ENCODE measurements at regions not wholly inside any gene's neighbourhood (a gene's known extent, or its start where the extent isn't known, plus 50 kb on each side); places are given as distances from the start of the nearest gene placed in this dataset.
"Not testable (repeated sequence)": the region's sequence is repeated elsewhere in the genome, so short reads cannot be mapped to it uniquely, and the experiment has no call there.

- H3K23ac ChIP-seq (ENCODE audit: insufficient read length); H3K14ac ChIP-seq (ENCODE audit: insufficient read length); CTCF ChIA-PET (ENCODE audit: partially characterized antibody); H3K18ac ChIP-seq (ENCODE audit: extremely low read depth, low read length); H4K8ac ChIP-seq (ENCODE audit: extremely low read depth, insufficient read depth, low read length); POLR2A ChIA-PET (ENCODE audit: partially characterized antibody); H4K20me1 ChIP-seq (replicated peaks in 1 of 2; ENCODE audit: control insufficient read depth in 1 of 2, insufficient read depth in 2 of 2, low read length in 2 of 2); H2AFZ ChIP-seq (ENCODE audit: low read length); H4K5ac ChIP-seq (ENCODE audit: insufficient read length, low read depth, low read length); H3K9me3 ChIP-seq (ENCODE audit: insufficient read depth in 2 of 2, low read depth in 1 of 2, low read length in 1 of 2); H2BK5ac ChIP-seq (ENCODE audit: low read depth, low read length); FAIRE-seq; H2BK12ac ChIP-seq (ENCODE audit: low read depth, low read length); H3K4ac ChIP-seq (replicated peaks; ENCODE audit: insufficient read length, low read depth, low read length); H3K23me2 ChIP-seq (ENCODE audit: low read depth, low read length); H3K9ac ChIP-seq (replicated peaks in 1 of 4; ENCODE audit: extremely low read depth in 1 of 4, low read depth in 3 of 4, low read length in 3 of 4); H2AK5ac ChIP-seq (ENCODE audit: low read depth, low read length); H3K79me1 ChIP-seq (ENCODE audit: low read depth, low read length); H4K91ac ChIP-seq (replicated peaks; ENCODE audit: insufficient read length, low read length); DNase-seq (ENCODE audit: low read depth in 1 of 2, low spot score in 2 of 2); H3K4me2 ChIP-seq (ENCODE audit: insufficient read depth in 1 of 2, low read depth in 2 of 2, low read length in 2 of 2); H2BK15ac ChIP-seq (ENCODE audit: low read length); H3K27me3 ChIP-seq (replicated peaks in 1 of 4; ENCODE audit: control insufficient read depth in 3 of 4, extremely low read depth in 1 of 4, insufficient read depth in 3 of 4, low read length in 3 of 4); H3K4me3 ChIP-seq (ENCODE audit: extremely low read depth in 1 of 4, insufficient read depth in 2 of 4, low read depth in 3 of 4, low read length in 4 of 4); H2BK20ac ChIP-seq (ENCODE audit: low read length); H2BK120ac ChIP-seq (replicated peaks; ENCODE audit: low read depth, low read length); H3K36me3 ChIP-seq (ENCODE audit: control insufficient read depth in 2 of 4, insufficient read depth in 4 of 4, low read length in 3 of 4); H3K4me1 ChIP-seq (replicated peaks in 1 of 4; ENCODE audit: control insufficient read depth in 3 of 4, insufficient read depth in 4 of 4, low read length in 3 of 4); H3K27ac ChIP-seq (ENCODE audit: low read depth, low read length); H3K56ac ChIP-seq (replicated peaks; ENCODE audit: insufficient read length, low read depth, low read length); H3K79me2 ChIP-seq (ENCODE audit: control insufficient read depth in 1 of 2, insufficient read depth in 2 of 2, low read length in 2 of 2): not testable (repeated sequence)
- WGBS, 2 experiments (ENCODE audit: extremely low coverage in 1 of 2, insufficient coverage in 1 of 2, insufficient read length in 1 of 2, insufficient replicate concordance in 2 of 2, low coverage in 1 of 2, low lambda C conversion rate in 2 of 2, missing lambda C conversion rate in 1 of 2) = 88% methylated on average over 1 of the region's 1 CpG; no CpG with 5 or more reads in 1 of the 2 experiments
Observed at GRCh38 chrX:92792080-92792479, 881.3 kb downstream of the NAP1L3 start.

GRCh38 chrX:92780075-92780474 lies 893.3 kb downstream of the NAP1L3 start:
- H2BK5ac ChIP-seq (ENCODE audit: low read depth, low read length); H3K4me2 ChIP-seq (ENCODE audit: insufficient read depth in 1 of 2, low read depth in 2 of 2, low read length in 2 of 2); H4K5ac ChIP-seq (ENCODE audit: insufficient read length, low read depth, low read length); H3K9ac ChIP-seq (replicated peaks in 1 of 4; ENCODE audit: extremely low read depth in 1 of 4, low read depth in 3 of 4, low read length in 3 of 4); H3K27me3 ChIP-seq (replicated peaks in 1 of 4; ENCODE audit: control insufficient read depth in 3 of 4, extremely low read depth in 1 of 4, insufficient read depth in 3 of 4, low read length in 3 of 4); POLR2A ChIA-PET (ENCODE audit: partially characterized antibody); H3K4ac ChIP-seq (replicated peaks; ENCODE audit: insufficient read length, low read depth, low read length); H3K79me1 ChIP-seq (ENCODE audit: low read depth, low read length); H2BK12ac ChIP-seq (ENCODE audit: low read depth, low read length); H3K56ac ChIP-seq (replicated peaks; ENCODE audit: insufficient read length, low read depth, low read length); H2AFZ ChIP-seq (ENCODE audit: low read length); H3K4me1 ChIP-seq (replicated peaks in 1 of 4; ENCODE audit: control insufficient read depth in 3 of 4, insufficient read depth in 4 of 4, low read length in 3 of 4); H3K14ac ChIP-seq (ENCODE audit: insufficient read length); H2AK5ac ChIP-seq (ENCODE audit: low read depth, low read length); H3K9me3 ChIP-seq (ENCODE audit: insufficient read depth in 2 of 2, low read depth in 1 of 2, low read length in 1 of 2); H3K79me2 ChIP-seq (ENCODE audit: control insufficient read depth in 1 of 2, insufficient read depth in 2 of 2, low read length in 2 of 2); H4K91ac ChIP-seq (replicated peaks; ENCODE audit: insufficient read length, low read length); FAIRE-seq; H3K36me3 ChIP-seq (ENCODE audit: control insufficient read depth in 2 of 4, insufficient read depth in 4 of 4, low read length in 3 of 4); H2BK120ac ChIP-seq (replicated peaks; ENCODE audit: low read depth, low read length); H2BK15ac ChIP-seq (ENCODE audit: low read length); H3K23ac ChIP-seq (ENCODE audit: insufficient read length); CTCF ChIA-PET (ENCODE audit: partially characterized antibody); DNase-seq (ENCODE audit: low read depth in 1 of 2, low spot score in 2 of 2); H3K23me2 ChIP-seq (ENCODE audit: low read depth, low read length); H3K18ac ChIP-seq (ENCODE audit: extremely low read depth, low read length); H3K27ac ChIP-seq (ENCODE audit: low read depth, low read length); H4K8ac ChIP-seq (ENCODE audit: extremely low read depth, insufficient read depth, low read length); H4K20me1 ChIP-seq (replicated peaks in 1 of 2; ENCODE audit: control insufficient read depth in 1 of 2, insufficient read depth in 2 of 2, low read length in 2 of 2); H3K4me3 ChIP-seq (ENCODE audit: extremely low read depth in 1 of 4, insufficient read depth in 2 of 4, low read depth in 3 of 4, low read length in 4 of 4); H2BK20ac ChIP-seq (ENCODE audit: low read length): not testable (repeated sequence)
